Posterior cingulate gyrus (tissue), 11 donors: ENCODE measurements at regions not wholly inside any gene's neighbourhood (a gene's known extent, or its start where the extent isn't known, plus 50 kb on each side); places are given as distances from the start of the nearest gene placed in this dataset.
"Not testable (repeated sequence)": the region's sequence is repeated elsewhere in the genome, so short reads cannot be mapped to it uniquely, and the experiment has no call there.

Source experiments
- DNase-seq, 10 donors: peaks; one replicate each; pipeline versions ENCODE4 v3.0.0 to v3.0.0-alpha.2; 2020 to 2021; ENCODE audit warnings: mixed read lengths in 3 of 10
- intact Hi-C: fragments of 100-400 bp; cut with DNase I; formaldehyde crosslinking; loops from one replicate; pipeline ENCODE4 v1.15.1; 2023

GRCh38 chrX:63285375-63285774 is 65.8 kb downstream of the SPIN4 start:
- no peak for DNase-seq
- intact Hi-C loops: no loop called here

GRCh38 chrX:63284659-63285058 is 66.5 kb downstream of the SPIN4 start:
- no peak for DNase-seq
- intact Hi-C loops: no loop called here

GRCh38 chrX:63283348-63283747 is 67.8 kb downstream of the SPIN4 start:
- DNase-seq: no peak
- intact Hi-C loops: no loop called here

- DNase-seq: peak in 2 of 10 donors; percentile 56 to 67
- intact Hi-C loops: no loop called here
Observed at GRCh38 chrX:63282828-63283227, 68.3 kb downstream of the SPIN4 start.

- intact Hi-C loops: no loop called here
- DNase-seq: no peak
Observed at GRCh38 chrX:63282077-63282476, 69.1 kb downstream of the SPIN4 start.

GRCh38 chrX:63281465-63281864 is 69.7 kb downstream of the SPIN4 start:
- no peak for DNase-seq
- intact Hi-C loops: no loop called here

- DNase-seq, intact Hi-C loops: not testable (repeated sequence)
Observed at GRCh38 chrX:63277394-63277793, 73.7 kb downstream of the SPIN4 start.

- intact Hi-C loops: no loop called here
Observed at GRCh38 chrX:63275127-63275526, 76.0 kb downstream of the SPIN4 start.

GRCh38 chrX:63270873-63271272 is 80.3 kb downstream of the SPIN4 start:
- intact Hi-C loops: no loop called here
- DNase-seq: peak in 1 of 10 donors; percentile 68

More at GRCh38 chrX:63275127-63275526, 76.0 kb downstream of the SPIN4 start:
- DNase-seq: peak in 5 of 10 donors; percentile 6 to 61 (median 24)

GRCh38 chrX:63258144-63258543 is 93.0 kb downstream of the SPIN4 start:
- DNase-seq: no peak
- intact Hi-C loops: no loop called here

GRCh38 chrX:63250253-63250868 is 100.8 kb downstream of the SPIN4 start:
- peak in 1 of 10 donors; percentile 27 for DNase-seq
- intact Hi-C loops: no loop called here

- intact Hi-C loops, DNase-seq: not testable (repeated sequence)
Observed at GRCh38 chrX:63242689-63243088, 108.4 kb downstream of the SPIN4 start.

- intact Hi-C loops, DNase-seq: not testable (repeated sequence)
Observed at GRCh38 chrX:63235963-63236362, 115.2 kb downstream of the SPIN4 start.

- DNase-seq, intact Hi-C loops: not testable (repeated sequence)
Observed at GRCh38 chrX:63233013-63233412, 118.1 kb downstream of the SPIN4 start.

GRCh38 chrX:63218202-63218601 is 132.9 kb downstream of the SPIN4 start:
- intact Hi-C loops, DNase-seq: not testable (repeated sequence)

- intact Hi-C loops, DNase-seq: not testable (repeated sequence)
Observed at GRCh38 chrX:63217549-63217948, 133.6 kb downstream of the SPIN4 start.

GRCh38 chrX:63209645-63210044 is 141.5 kb downstream of the SPIN4 start:
- intact Hi-C loops, DNase-seq: not testable (repeated sequence)

- intact Hi-C loops, DNase-seq: not testable (repeated sequence)
Observed at GRCh38 chrX:63209128-63209527, 142.0 kb downstream of the SPIN4 start.

GRCh38 chrX:63204266-63205074 is 146.7 kb downstream of the SPIN4 start:
- DNase-seq, intact Hi-C loops: not testable (repeated sequence)

- DNase-seq, intact Hi-C loops: not testable (repeated sequence)
Observed at GRCh38 chrX:63201987-63202386, 149.1 kb downstream of the SPIN4 start.

GRCh38 chrX:63198693-63199092 is 152.4 kb downstream of the SPIN4 start:
- DNase-seq, intact Hi-C loops: not testable (repeated sequence)
